ENCODE measurements at regions not wholly inside any gene's neighbourhood (a gene's known extent, or its start where the extent isn't known, plus 50 kb on each side); places are given as distances from the start of the nearest gene placed in this dataset.
"Not testable (repeated sequence)": the region's sequence is repeated elsewhere in the genome, so short reads cannot be mapped to it uniquely, and the experiment has no call there.

GRCh38 chr1:245060684-245061374, 94.0 kb upstream of the KIF26B start:
- H3K9me3 ChIP-seq (replicated peaks; ENCODE audit: low read length), result no peaks in the 10 kb centered on the region
- no peak overlapping the region for H3K9ac ChIP-seq (ENCODE audit: low read depth, low read length)
- no peak overlapping the region for H3K4me3 ChIP-seq (ENCODE audit: low read length)
- H3K27me3 ChIP-seq (ENCODE audit: control insufficient read depth, insufficient read depth, low read length), result no peaks in the 10 kb centered on the region
- H3K4me1 ChIP-seq (ENCODE audit: control insufficient read depth, insufficient read depth, low read length), result no peaks in the 10 kb centered on the region
- no peaks in the 10 kb centered on the region for H3K36me3 ChIP-seq (ENCODE audit: insufficient read depth, low read length)
- no peak overlapping the region for H3K4me2 ChIP-seq (ENCODE audit: low read length)

GRCh38 chr1:245059806-245060424, 94.9 kb upstream of the KIF26B start:
- Histone ChIP-seq H3K9ac (ENCODE audit: low read depth, low read length) (no peak overlapping the region), H3K27me3 (ENCODE audit: control insufficient read depth, insufficient read depth, low read length) (no peaks in the 10 kb centered on the region), H3K4me3 (ENCODE audit: low read length) (no peak overlapping the region), H3K4me2 (ENCODE audit: low read length) (no peak overlapping the region), H3K4me1 (ENCODE audit: control insufficient read depth, insufficient read depth, low read length) (no peaks in the 10 kb centered on the region), H3K36me3 (ENCODE audit: insufficient read depth, low read length) (no peaks in the 10 kb centered on the region), H3K9me3 (replicated peaks; ENCODE audit: low read length) (no peaks in the 10 kb centered on the region)

- Histone ChIP-seq H3K4me3 (ENCODE audit: low read length) (no peak overlapping the region), H3K27me3 (ENCODE audit: control insufficient read depth, insufficient read depth, low read length) (no peaks in the 10 kb centered on the region), H3K9me3 (replicated peaks; ENCODE audit: low read length) (no peaks in the 10 kb centered on the region), H3K9ac (ENCODE audit: low read depth, low read length) (no peak overlapping the region), H3K36me3 (ENCODE audit: insufficient read depth, low read length) (no peaks in the 10 kb centered on the region), H3K4me1 (ENCODE audit: control insufficient read depth, insufficient read depth, low read length) (no peaks in the 10 kb centered on the region), H3K4me2 (ENCODE audit: low read length) (no peak overlapping the region)
Observed at GRCh38 chr1:245058882-245059281, 95.9 kb upstream of the KIF26B start.

GRCh38 chr1:245058436-245058835, 96.3 kb upstream of the KIF26B start:
- Histone ChIP-seq H3K27me3 (ENCODE audit: control insufficient read depth, insufficient read depth, low read length) (no peaks in the 10 kb centered on the region), H3K4me2 (ENCODE audit: low read length) (no peak overlapping the region), H3K36me3 (ENCODE audit: insufficient read depth, low read length) (no peaks in the 10 kb centered on the region), H3K9ac (ENCODE audit: low read depth, low read length) (no peak overlapping the region), H3K9me3 (replicated peaks; ENCODE audit: low read length) (no peaks in the 10 kb centered on the region), H3K4me1 (ENCODE audit: control insufficient read depth, insufficient read depth, low read length) (no peaks in the 10 kb centered on the region), H3K4me3 (ENCODE audit: low read length) (no peak overlapping the region)

- Histone ChIP-seq H3K4me1 (ENCODE audit: control insufficient read depth, insufficient read depth, low read length) (no peaks in the 10 kb centered on the region), H3K9me3 (replicated peaks; ENCODE audit: low read length) (no peaks in the 10 kb centered on the region), H3K9ac (ENCODE audit: low read depth, low read length) (no peak overlapping the region), H3K4me3 (ENCODE audit: low read length) (no peak overlapping the region), H3K4me2 (ENCODE audit: low read length) (no peak overlapping the region), H3K36me3 (ENCODE audit: insufficient read depth, low read length) (no peaks in the 10 kb centered on the region), H3K27me3 (ENCODE audit: control insufficient read depth, insufficient read depth, low read length) (no peaks in the 10 kb centered on the region)
Observed at GRCh38 chr1:245056913-245057312, 97.9 kb upstream of the KIF26B start.

GRCh38 chr1:245056296-245056695, 98.5 kb upstream of the KIF26B start:
- not testable (repeated sequence) for H3K4me2 ChIP-seq (ENCODE audit: low read length); H3K4me3 ChIP-seq (ENCODE audit: low read length); H3K36me3 ChIP-seq (ENCODE audit: insufficient read depth, low read length); H3K27me3 ChIP-seq (ENCODE audit: control insufficient read depth, insufficient read depth, low read length); H3K9ac ChIP-seq (ENCODE audit: low read depth, low read length); H3K9me3 ChIP-seq (replicated peaks; ENCODE audit: low read length); H3K4me1 ChIP-seq (ENCODE audit: control insufficient read depth, insufficient read depth, low read length)

- no peaks in the 10 kb centered on the region for H3K36me3 ChIP-seq (ENCODE audit: insufficient read depth, low read length)
- no peaks in the 10 kb centered on the region for H3K9me3 ChIP-seq (replicated peaks; ENCODE audit: low read length)
- H3K27me3 ChIP-seq (ENCODE audit: control insufficient read depth, insufficient read depth, low read length), result no peaks in the 10 kb centered on the region
- H3K9ac ChIP-seq (ENCODE audit: low read depth, low read length), result no peak overlapping the region
- no peak overlapping the region for H3K4me3 ChIP-seq (ENCODE audit: low read length)
- H3K4me1 ChIP-seq (ENCODE audit: control insufficient read depth, insufficient read depth, low read length), result no peaks in the 10 kb centered on the region
- H3K4me2 ChIP-seq (ENCODE audit: low read length), result no peak overlapping the region
Observed at GRCh38 chr1:245055752-245056151, 99.0 kb upstream of the KIF26B start.

- no peaks in the 10 kb centered on the region for H3K27me3 ChIP-seq (ENCODE audit: control insufficient read depth, insufficient read depth, low read length)
- H3K4me1 ChIP-seq (ENCODE audit: control insufficient read depth, insufficient read depth, low read length), result no peaks in the 10 kb centered on the region
- H3K36me3 ChIP-seq (ENCODE audit: insufficient read depth, low read length), result no peaks in the 10 kb centered on the region
- H3K9me3 ChIP-seq (replicated peaks; ENCODE audit: low read length), result no peaks in the 10 kb centered on the region
- H3K4me2 ChIP-seq (ENCODE audit: low read length), result no peak overlapping the region
- no peak overlapping the region for H3K4me3 ChIP-seq (ENCODE audit: low read length)
- H3K9ac ChIP-seq (ENCODE audit: low read depth, low read length), result no peak overlapping the region
Observed at GRCh38 chr1:245054507-245055270, 100.1 kb upstream of the KIF26B start.

- Histone ChIP-seq H3K4me3 (ENCODE audit: low read length) (no peak overlapping the region), H3K4me1 (ENCODE audit: control insufficient read depth, insufficient read depth, low read length) (no peaks in the 10 kb centered on the region), H3K9ac (ENCODE audit: low read depth, low read length) (no peak overlapping the region)
Observed at GRCh38 chr1:245054105-245054504, 100.7 kb upstream of the KIF26B start.

GRCh38 chr1:245052258-245052657, 102.5 kb upstream of the KIF26B start:
- H3K9ac ChIP-seq (ENCODE audit: low read depth, low read length), result no peak overlapping the region
- H3K4me1 ChIP-seq (ENCODE audit: control insufficient read depth, insufficient read depth, low read length), result no peaks in the 10 kb centered on the region
- H3K9me3 ChIP-seq (replicated peaks; ENCODE audit: low read length), result no peaks in the 10 kb centered on the region
- no peak overlapping the region for H3K4me3 ChIP-seq (ENCODE audit: low read length)
- no peaks in the 10 kb centered on the region for H3K27me3 ChIP-seq (ENCODE audit: control insufficient read depth, insufficient read depth, low read length)
- H3K4me2 ChIP-seq (ENCODE audit: low read length), result no peak overlapping the region
- H3K36me3 ChIP-seq (ENCODE audit: insufficient read depth, low read length), result no peaks in the 10 kb centered on the region

More at GRCh38 chr1:245054105-245054504, 100.7 kb upstream of the KIF26B start:
- Histone ChIP-seq H3K9me3 (replicated peaks; ENCODE audit: low read length) (no peaks in the 10 kb centered on the region), H3K36me3 (ENCODE audit: insufficient read depth, low read length) (no peaks in the 10 kb centered on the region), H3K4me2 (ENCODE audit: low read length) (no peak overlapping the region), H3K27me3 (ENCODE audit: control insufficient read depth, insufficient read depth, low read length) (no peaks in the 10 kb centered on the region)

GRCh38 chr1:245051349-245052221, 103.2 kb upstream of the KIF26B start:
- Histone ChIP-seq H3K4me3 (ENCODE audit: low read length) (no peak overlapping the region), H3K9me3 (replicated peaks; ENCODE audit: low read length) (no peaks in the 10 kb centered on the region), H3K4me2 (ENCODE audit: low read length) (no peak overlapping the region), H3K27me3 (ENCODE audit: control insufficient read depth, insufficient read depth, low read length) (no peaks in the 10 kb centered on the region), H3K9ac (ENCODE audit: low read depth, low read length) (no peak overlapping the region), H3K4me1 (ENCODE audit: control insufficient read depth, insufficient read depth, low read length) (no peaks in the 10 kb centered on the region), H3K36me3 (ENCODE audit: insufficient read depth, low read length) (no peaks in the 10 kb centered on the region)

All from skeletal muscle satellite cell (primary cell).